ENCODE measurements at regions not wholly inside any gene's neighbourhood (a gene's known extent, or its start where the extent isn't known, plus 50 kb on each side); places are given as distances from the start of the nearest gene placed in this dataset.
A peak's percentile ranks its signal among the peaks of the same experiment; 100 is the strongest.

GRCh38 chr5:89293810-89294209, 410.8 kb upstream of the MEF2C start:
- peak in 2 of 8 experiments; percentile 78 for ATAC-seq (replicated peaks in 6 of 8)
- in situ Hi-C loops (cut with MboI; ENCODE audit: low pct_unique_long_range_greater_than_20kb in 2 of 9, low sequenced_read_pairs in 9 of 9, unreplicated experiment in 9 of 9), result no loop called here

DNA sequence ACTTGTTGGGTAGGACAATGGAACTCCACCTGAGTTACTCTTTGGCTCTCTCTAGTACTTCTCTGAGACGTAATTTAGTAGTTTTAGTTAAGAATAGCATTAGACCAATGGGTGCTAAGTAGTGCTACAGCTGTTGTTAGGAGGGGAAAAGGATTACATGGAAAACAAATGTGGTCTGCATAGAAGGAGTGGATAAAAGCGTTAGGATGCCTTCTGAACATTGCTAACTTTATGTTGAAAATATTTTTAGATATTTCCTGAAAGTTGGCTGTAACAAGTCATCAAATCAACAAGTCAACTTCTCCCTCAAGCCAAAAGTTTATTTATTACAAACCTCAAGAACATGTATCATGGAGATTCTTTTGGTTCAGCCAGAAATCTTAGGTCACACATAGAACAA, 409.5 kb upstream of the MEF2C start:
- Histone ChIP-seq H3K4me1 (replicated peaks in 1 of 2) (no peaks in the 10 kb centered on the region), H3K4me3 (no peak overlapping the region), H3K27ac (no peak overlapping the region)
- in situ Hi-C loops (cut with MboI; ENCODE audit: low pct_unique_long_range_greater_than_20kb in 2 of 9, low sequenced_read_pairs in 9 of 9, unreplicated experiment in 9 of 9), result no loop called here
- ATAC-seq (replicated peaks in 6 of 8), result no peak
- 22 to 100% (median 76%) methylated on average over 1 to 2 of the region's 2 CpGs; no CpG with 5 or more reads in 1 of the 10 experiments for WGBS, 10 experiments

More at GRCh38 chr5:89293810-89294209, 410.8 kb upstream of the MEF2C start:
- no peak overlapping the region for H3K4me3 ChIP-seq
- 17 to 83% (median 57%) methylated on average over 1 to 2 of the region's 2 CpGs for WGBS, 10 experiments
- no peak overlapping the region for H3K27ac ChIP-seq
- no peaks in the 10 kb centered on the region for H3K4me1 ChIP-seq (replicated peaks in 1 of 2)

GRCh38 chr5:89289604-89290003, 406.6 kb upstream of the MEF2C start:
- WGBS, 10 experiments, result 0 to 92% (median 57%) methylated on average over 1 to 3 of the region's 3 CpGs; no CpG with 5 or more reads in 4 of the 10 experiments
- Histone ChIP-seq H3K4me3 (no peak overlapping the region), H3K27ac (no peak overlapping the region), H3K4me1 (replicated peaks in 1 of 2) (no peaks in the 10 kb centered on the region)
- in situ Hi-C loops (cut with MboI; ENCODE audit: low pct_unique_long_range_greater_than_20kb in 2 of 9, low sequenced_read_pairs in 9 of 9, unreplicated experiment in 9 of 9), result no loop called here
- peak in 2 of 8 experiments; percentile 57 to 86 for ATAC-seq (replicated peaks in 6 of 8)

DNA sequence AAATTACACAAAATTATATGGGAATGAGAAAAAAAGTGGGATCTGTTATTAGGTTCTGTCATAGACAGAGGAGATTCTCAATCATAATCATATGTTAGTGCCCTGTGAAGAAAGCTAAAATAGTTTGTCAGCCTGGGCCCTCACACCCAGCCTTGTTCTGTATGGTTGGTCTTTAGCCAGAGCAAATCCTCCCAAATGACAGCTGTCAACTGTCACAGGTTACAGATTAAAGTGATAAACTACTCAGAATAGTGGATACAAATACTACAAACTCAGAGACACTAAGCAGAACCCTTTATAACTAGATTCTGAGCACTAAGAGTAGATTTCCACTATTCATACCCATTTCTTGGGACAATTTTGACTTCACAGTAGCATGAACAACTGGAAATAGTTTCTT, 405.0 kb upstream of the MEF2C start:
- in situ Hi-C loops (cut with MboI; ENCODE audit: low pct_unique_long_range_greater_than_20kb in 2 of 9, low sequenced_read_pairs in 9 of 9, unreplicated experiment in 9 of 9), result no loop called here
- no peak for ATAC-seq (replicated peaks in 6 of 8)

DNA sequence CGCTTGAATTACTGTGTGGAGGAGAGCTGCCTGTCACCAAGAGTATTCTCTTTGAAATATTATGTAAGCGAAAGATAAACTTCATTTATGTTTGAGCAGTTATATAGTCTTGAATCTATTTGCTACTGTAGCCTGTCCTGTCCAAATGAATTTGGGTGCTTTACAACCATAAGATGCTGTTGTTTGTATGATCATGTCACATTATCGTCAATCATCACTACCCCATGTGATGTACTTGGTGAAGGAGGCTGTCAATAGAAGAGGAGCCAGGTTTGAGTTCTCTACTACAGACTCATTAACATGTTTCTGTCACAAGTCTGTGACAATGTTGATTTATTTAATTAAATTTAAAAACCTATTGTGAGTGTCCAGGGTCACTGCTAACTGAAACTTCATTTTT, 403.3 kb upstream of the MEF2C start:
- ATAC-seq (replicated peaks in 6 of 8), result no peak
- Histone ChIP-seq H3K4me1 (replicated peaks in 1 of 2) (no peaks in the 10 kb centered on the region), H3K4me3 (no peak overlapping the region), H3K27ac (no peak overlapping the region)
- in situ Hi-C loops (cut with MboI; ENCODE audit: low pct_unique_long_range_greater_than_20kb in 2 of 9, low sequenced_read_pairs in 9 of 9, unreplicated experiment in 9 of 9), result no loop called here
- WGBS, 10 experiments, result 83 to 100% (median 96%) methylated on average over 1 to 3 of the region's 3 CpGs; no CpG with 5 or more reads in 1 of the 10 experiments

More for the DNA sequence above, 405.0 kb upstream of the MEF2C start:
- Histone ChIP-seq H3K27ac (no peak overlapping the region), H3K4me1 (replicated peaks in 1 of 2) (no peaks in the 10 kb centered on the region), H3K4me3 (no peak overlapping the region)

DNA sequence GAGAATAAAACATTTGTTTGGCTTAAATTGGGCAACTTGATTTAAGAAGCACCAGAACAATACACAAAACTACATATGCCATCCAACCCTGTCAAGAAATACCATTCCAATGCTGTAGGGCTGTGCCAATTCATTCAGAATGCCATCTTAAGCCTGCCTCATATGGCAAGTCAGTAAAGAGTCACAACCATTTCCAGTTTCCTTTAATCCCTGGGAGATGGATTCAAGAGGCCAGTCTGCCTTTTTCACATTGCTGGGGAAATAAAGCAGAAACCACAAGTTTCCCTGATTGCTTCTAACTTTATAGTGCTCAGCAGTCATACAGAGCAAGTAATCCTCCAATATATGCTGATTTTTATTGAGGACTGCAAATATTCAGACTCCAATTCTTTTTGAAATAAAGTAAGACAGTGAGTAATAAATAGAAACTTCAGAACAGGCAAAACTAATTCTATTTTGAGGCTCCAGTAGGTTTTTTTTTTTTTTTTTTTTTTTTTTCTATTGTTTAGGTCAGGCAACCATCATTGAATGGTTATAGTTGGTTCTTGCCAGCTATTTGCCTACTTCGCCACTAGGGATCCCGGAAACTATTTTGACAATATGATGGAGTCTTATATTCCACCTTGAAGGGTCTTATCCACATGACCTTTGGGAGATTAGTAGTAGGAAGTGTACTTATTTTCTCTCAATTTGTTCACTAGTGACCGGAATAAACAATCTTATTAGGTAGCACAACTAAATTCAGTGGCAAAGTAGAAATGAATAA, 400.9 kb upstream of the MEF2C start:
- Histone ChIP-seq H3K27ac (no peak overlapping the region), H3K4me1 (replicated peaks in 1 of 2) (no peaks in the 10 kb centered on the region), H3K4me3 (no peak overlapping the region)
- WGBS, 10 experiments, result 88 to 100% (median 95%) methylated on average over 3 of the region's 3 CpGs; no CpG with 5 or more reads in 3 of the 10 experiments
- in situ Hi-C loops (cut with MboI; ENCODE audit: low pct_unique_long_range_greater_than_20kb in 2 of 9, low sequenced_read_pairs in 9 of 9, unreplicated experiment in 9 of 9), result no loop called here
- no peak for ATAC-seq (replicated peaks in 6 of 8)

DNA sequence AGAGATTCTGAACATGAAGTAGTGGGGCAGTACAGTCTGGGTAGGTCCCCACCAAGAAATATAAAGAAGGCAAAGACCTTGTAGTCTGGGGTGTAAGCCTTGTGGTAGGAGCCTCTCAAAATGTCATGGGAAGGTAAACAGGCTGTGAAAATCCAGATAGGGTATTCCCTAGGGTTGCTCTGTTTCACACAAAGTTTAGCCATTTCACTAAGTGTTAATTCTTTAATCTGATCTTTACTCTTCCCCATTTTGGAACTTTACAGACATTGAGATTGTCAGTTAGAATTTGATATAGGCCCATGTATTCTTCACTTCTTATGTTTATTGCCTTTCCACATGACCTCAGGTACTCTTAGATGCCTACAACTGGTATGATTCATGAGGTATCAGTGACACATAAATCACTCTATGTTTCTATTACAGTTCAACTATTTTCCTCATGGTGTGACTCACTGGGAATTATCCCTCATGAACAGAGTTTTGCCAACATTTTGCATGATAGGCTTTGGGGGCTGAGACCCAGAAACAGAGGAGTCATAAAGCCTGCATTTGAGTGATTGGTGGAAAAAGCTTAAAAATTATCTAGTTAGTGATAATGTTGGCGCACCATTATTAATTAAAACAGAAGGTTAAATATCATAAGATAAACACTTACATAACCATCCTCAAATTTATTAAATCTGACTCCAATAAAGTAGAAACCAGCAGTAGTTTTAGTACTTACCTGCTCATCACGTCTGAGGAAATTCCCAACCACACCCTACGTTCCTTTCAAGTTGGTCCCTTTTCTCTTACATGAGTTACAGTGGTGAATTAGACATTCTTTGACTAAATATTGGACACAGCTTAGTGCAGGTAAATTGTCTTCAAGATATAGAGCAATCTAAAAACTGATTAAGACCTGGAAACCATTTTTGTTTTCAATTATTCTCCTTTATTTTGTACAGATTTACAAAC, 399.8 kb upstream of the MEF2C start:
- peak in 1 of 8 experiments; percentile 44 for ATAC-seq (replicated peaks in 6 of 8)
- no peak overlapping the region for H3K27ac ChIP-seq
- 50 to 100% (median 100%) methylated on average over 1 to 3 of the region's 3 CpGs; no CpG with 5 or more reads in 1 of the 10 experiments for WGBS, 10 experiments

DNA sequence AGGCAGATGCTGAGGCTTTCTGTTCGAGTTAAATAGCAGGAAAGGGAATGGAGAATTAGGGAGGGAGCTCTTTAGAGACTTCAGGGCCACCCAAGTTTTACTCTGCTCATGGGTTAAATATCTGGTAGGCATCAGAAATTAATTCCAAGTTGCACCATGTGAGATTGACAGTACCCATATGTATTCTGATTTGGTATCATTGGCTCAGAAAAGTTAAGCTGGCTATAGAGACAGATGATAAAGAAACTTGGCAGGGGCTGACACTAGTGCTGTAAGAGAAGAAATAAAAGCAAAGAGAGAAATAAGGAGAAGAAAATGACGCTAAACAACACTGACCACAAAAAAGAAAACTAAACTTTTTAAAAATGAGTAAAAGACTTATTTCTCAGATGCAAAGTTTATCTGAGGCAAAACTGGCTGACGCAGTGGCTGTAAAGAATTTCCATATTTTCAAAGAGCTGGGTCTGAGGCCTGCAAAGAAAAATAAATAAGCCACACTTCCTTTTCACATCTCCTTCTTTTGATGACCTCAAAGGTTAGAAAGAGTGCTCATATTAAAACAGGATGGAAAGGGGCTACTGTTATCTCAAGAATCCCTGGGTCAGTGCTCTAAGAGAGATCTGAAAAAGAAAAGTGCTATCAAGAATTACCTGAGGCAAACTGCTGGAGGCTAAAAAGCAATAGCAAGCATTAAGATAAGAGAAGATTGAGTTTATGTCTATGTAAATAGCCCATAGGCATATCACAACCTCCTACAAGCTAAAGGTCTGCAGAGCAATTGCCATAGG, 399.0 kb upstream of the MEF2C start:
- in situ Hi-C loops (cut with MboI; ENCODE audit: low pct_unique_long_range_greater_than_20kb in 2 of 9, low sequenced_read_pairs in 9 of 9, unreplicated experiment in 9 of 9), result no loop called here
- Histone ChIP-seq H3K4me3 (no peak overlapping the region), H3K27ac (no peak overlapping the region), H3K4me1 (replicated peaks in 1 of 2) (no peaks in the 10 kb centered on the region)
- no peak for ATAC-seq (replicated peaks in 6 of 8)
- 72 to 100% (median 85%) methylated on average over 2 to 3 of the region's 3 CpGs for WGBS, 10 experiments

More for the DNA sequence above, 399.8 kb upstream of the MEF2C start:
- in situ Hi-C loops (cut with MboI; ENCODE audit: low pct_unique_long_range_greater_than_20kb in 2 of 9, low sequenced_read_pairs in 9 of 9, unreplicated experiment in 9 of 9), result no loop called here
- Histone ChIP-seq H3K4me3 (no peak overlapping the region), H3K4me1 (replicated peaks in 1 of 2) (no peaks in the 10 kb centered on the region)

DNA sequence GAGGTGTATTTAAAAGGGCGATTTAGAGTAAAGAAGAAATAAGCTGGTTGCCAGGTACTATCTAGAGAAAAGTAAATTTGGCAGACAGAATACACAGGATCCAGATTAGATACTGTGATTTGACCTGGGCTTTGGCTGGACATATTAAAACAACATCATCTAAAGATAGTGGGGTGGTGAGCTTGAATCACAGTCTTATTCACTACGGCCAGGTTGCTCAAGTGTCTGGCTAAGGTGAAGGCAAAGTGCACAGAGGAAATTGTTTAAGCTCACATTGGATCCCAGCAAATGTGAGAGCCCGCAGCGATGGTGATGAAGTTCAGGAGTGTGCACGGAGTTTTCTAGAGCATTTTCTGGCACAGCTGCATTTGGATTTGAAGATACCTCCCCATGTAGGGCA, 398.2 kb upstream of the MEF2C start:
- Histone ChIP-seq H3K4me1 (replicated peaks in 1 of 2) (no peaks in the 10 kb centered on the region), H3K4me3 (no peak overlapping the region), H3K27ac (no peak overlapping the region)
- in situ Hi-C loops (cut with MboI; ENCODE audit: low pct_unique_long_range_greater_than_20kb in 2 of 9, low sequenced_read_pairs in 9 of 9, unreplicated experiment in 9 of 9), result no loop called here
- WGBS, 10 experiments, result 75 to 100% (median 90%) methylated on average over 1 to 5 of the region's 5 CpGs
- ATAC-seq (replicated peaks in 6 of 8), result no peak

GRCh38 chr5:89280103-89281037, 397.4 kb upstream of the MEF2C start:
- ATAC-seq (replicated peaks in 6 of 8), result no peak

DNA sequence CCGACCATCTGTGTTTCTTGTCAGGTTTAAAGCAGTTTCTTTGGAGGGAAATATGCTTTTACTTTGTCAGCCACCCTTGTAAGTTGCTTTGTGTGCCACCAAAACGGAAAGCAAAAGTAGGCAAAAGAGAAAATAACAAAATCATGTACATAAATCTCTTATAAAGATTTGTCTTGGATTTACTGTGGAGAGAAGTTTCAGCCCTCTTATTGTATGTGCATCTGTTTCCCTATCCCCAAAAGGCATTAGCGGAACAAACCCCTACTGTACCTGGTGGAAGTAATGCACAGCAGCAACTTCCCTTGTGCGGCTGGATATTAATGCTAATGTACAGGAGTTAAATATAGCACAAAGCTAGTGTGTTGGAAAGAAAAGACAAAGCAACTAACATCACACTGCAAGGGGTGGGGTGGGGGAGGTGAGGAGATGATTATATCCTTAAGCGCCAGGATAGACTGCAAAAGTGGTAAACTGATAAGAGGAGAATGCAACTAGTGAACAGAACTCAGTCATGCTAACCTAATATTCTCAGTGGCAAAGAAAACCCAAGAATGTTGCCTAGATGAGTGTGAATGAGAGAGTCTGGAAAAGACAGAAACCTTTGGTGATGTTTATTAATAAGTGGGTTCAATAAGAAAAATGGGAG, 396.5 kb upstream of the MEF2C start:
- Histone ChIP-seq H3K4me1 (replicated peaks in 1 of 2) (peaks cover 0 to 3% of the 10 kb centered on the region in 2 donors), H3K4me3 (no peak overlapping the region), H3K27ac (no peak overlapping the region)
- 80 to 100% (median 93%) methylated on average over 1 to 5 of the region's 5 CpGs; no CpG with 5 or more reads in 2 of the 10 experiments for WGBS, 10 experiments
- ATAC-seq (replicated peaks in 6 of 8), result no peak
- in situ Hi-C loops (cut with MboI; ENCODE audit: low pct_unique_long_range_greater_than_20kb in 2 of 9, low sequenced_read_pairs in 9 of 9, unreplicated experiment in 9 of 9), result no loop called here

More at GRCh38 chr5:89280103-89281037, 397.4 kb upstream of the MEF2C start:
- in situ Hi-C loops (cut with MboI; ENCODE audit: low pct_unique_long_range_greater_than_20kb in 2 of 9, low sequenced_read_pairs in 9 of 9, unreplicated experiment in 9 of 9), result no loop called here
- no peak overlapping the region for H3K4me3 ChIP-seq
- 60 to 100% (median 100%) methylated on average over 1 to 2 of the region's 2 CpGs; no CpG with 5 or more reads in 1 of the 10 experiments for WGBS, 10 experiments
- no peaks in the 10 kb centered on the region for H3K4me1 ChIP-seq (replicated peaks in 1 of 2)
- no peak overlapping the region for H3K27ac ChIP-seq
